ENCODE measurements at regions not wholly inside any gene's neighbourhood (a gene's known extent, or its start where the extent isn't known, plus 50 kb on each side); places are given as distances from the start of the nearest gene placed in this dataset.

GRCh38 chr20:11445891-11446290 is 471.8 kb upstream of the BTBD3 start:
- TF ChIP-seq CTCF (conservative IDR thresholded peaks at IDR 0.05; ENCODE audit: low read depth, low read length) (no peak), POLR2A (IDR thresholded peaks at IDR 0.05; ENCODE audit: low read depth, low read length) (no peak), MAZ (IDR thresholded peaks at IDR 0.05; ENCODE audit: borderline replicate concordance, low read depth, low read length) (no peak), CEBPB (IDR thresholded peaks at IDR 0.05; ENCODE audit: low read depth, low read length) (peak; percentile 80), MAFK (IDR thresholded peaks at IDR 0.05; ENCODE audit: low read depth, low read length) (no peak)
